ENCODE measurements at regions not wholly inside any gene's neighbourhood (a gene's known extent, or its start where the extent isn't known, plus 50 kb on each side); places are given as distances from the start of the nearest gene placed in this dataset.

DNA sequence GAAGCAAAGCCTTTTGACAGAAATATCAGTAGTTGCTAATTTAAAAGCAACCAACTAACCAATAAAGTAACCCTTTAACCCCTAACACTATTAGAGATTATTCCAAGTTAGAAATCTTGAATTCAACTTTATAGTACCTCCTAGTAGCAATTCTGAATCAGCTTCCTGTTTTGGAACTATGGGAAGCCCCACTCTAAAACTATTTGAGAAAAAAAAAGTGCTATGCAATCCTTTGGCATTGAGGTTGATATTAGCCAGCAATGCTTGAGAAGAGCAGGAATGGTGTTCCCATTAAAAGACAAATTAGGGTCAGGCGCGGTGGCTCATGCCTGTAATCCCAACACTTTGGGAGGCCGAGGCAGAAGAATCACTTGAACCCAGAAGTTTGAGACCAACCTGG, 306.2 kb upstream of the ZFP64 start:
- TF ChIP-seq, protein P1, sequence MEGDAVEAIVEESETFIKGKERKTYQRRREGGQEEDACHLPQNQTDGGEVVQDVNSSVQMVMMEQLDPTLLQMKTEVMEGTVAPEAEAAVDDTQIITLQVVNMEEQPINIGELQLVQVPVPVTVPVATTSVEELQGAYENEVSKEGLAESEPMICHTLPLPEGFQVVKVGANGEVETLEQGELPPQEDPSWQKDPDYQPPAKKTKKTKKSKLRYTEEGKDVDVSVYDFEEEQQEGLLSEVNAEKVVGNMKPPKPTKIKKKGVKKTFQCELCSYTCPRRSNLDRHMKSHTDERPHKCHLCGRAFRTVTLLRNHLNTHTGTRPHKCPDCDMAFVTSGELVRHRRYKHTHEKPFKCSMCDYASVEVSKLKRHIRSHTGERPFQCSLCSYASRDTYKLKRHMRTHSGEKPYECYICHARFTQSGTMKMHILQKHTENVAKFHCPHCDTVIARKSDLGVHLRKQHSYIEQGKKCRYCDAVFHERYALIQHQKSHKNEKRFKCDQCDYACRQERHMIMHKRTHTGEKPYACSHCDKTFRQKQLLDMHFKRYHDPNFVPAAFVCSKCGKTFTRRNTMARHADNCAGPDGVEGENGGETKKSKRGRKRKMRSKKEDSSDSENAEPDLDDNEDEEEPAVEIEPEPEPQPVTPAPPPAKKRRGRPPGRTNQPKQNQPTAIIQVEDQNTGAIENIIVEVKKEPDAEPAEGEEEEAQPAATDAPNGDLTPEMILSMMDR (IDR thresholded peaks at IDR 0.05; ENCODE audit: borderline replicate concordance, extremely low read depth, low read length, poor library complexity, severe bottlenecking) = no peak
- TF ChIP-seq EZH2 (IDR thresholded peaks at IDR 0.05; ENCODE audit: borderline replicate concordance, low read depth, low read length, severe bottlenecking) = no peak
